HEK293T (cell line): ENCODE measurements at regions not wholly inside any gene's neighbourhood (a gene's known extent, or its start where the extent isn't known, plus 50 kb on each side); places are given as distances from the start of the nearest gene placed in this dataset.

Experiments used
- CTCF ChIA-PET: fragments of 350-600 bp; formaldehyde crosslinking; extraction: SDS; loops from one replicate; lab custom pipeline; 2021; ENCODE audit warnings: antibody characterized with exemption, inconsistent platforms; lab: Yijun Ruan, JAX
- POLR2A ChIA-PET: fragments of 350-600 bp; formaldehyde crosslinking; extraction: SDS; loops from one replicate; lab custom pipeline; 2020; ENCODE audit warnings: antibody characterized with exemption, inconsistent platforms; lab: Yijun Ruan, JAX
- DNase-seq: peaks from one replicate; pipeline ENCODE4 v3.0.0; 2012; ENCODE audit warnings: mixed read lengths; ENCODE audit errors: extremely low spot score
- ARNT ChIP-seq: fragments of 450-650 bp; IDR thresholded peaks from 2 replicates; pipeline ENCODE4 v1.6.1; 2017; ENCODE audit warnings: mild to moderate bottlenecking
- BHLHE40 ChIP-seq: fragments of 450-650 bp; IDR thresholded peaks from 2 replicates; pipeline ENCODE4 v1.6.1; 2016; ENCODE audit warnings: mild to moderate bottlenecking, moderate library complexity, borderline replicate concordance
- CTBP1 ChIP-seq: fragments of 450-650 bp; IDR thresholded peaks from 2 replicates; pipeline ENCODE4 v1.6.1; 2016; ENCODE audit warnings: borderline replicate concordance
- ELF4 ChIP-seq: fragments of 450-650 bp; IDR thresholded peaks from 2 replicates; pipeline ENCODE4 v1.6.1; 2017; ENCODE audit warnings: antibody characterized with exemption
- FOXA1 ChIP-seq: fragments of 450-650 bp; IDR thresholded peaks from 2 replicates; pipeline ENCODE4 v1.6.1; 2016; ENCODE audit warnings: mild to moderate bottlenecking
- FOXK2 ChIP-seq: fragments of 450-650 bp; IDR thresholded peaks from 2 replicates; pipeline ENCODE4 v1.6.1; 2016; ENCODE audit warnings: mild to moderate bottlenecking
- FOXM1 ChIP-seq: fragments of 450-650 bp; IDR thresholded peaks from 2 replicates; pipeline ENCODE4 v1.6.1; 2017; ENCODE audit warnings: mild to moderate bottlenecking, borderline replicate concordance
- HDGF ChIP-seq: fragments of 450-650 bp; IDR thresholded peaks from 2 replicates; pipeline ENCODE4 v1.6.1; 2017; ENCODE audit warnings: antibody characterized with exemption, borderline replicate concordance
- L3MBTL2 ChIP-seq: fragments of 450-650 bp; conservative IDR thresholded peaks from 2 replicates; pipeline ENCODE4 v1.6.1; 2016; ENCODE audit warnings: mild to moderate bottlenecking
- LEF1 ChIP-seq: fragments of 450-650 bp; IDR thresholded peaks from 2 replicates; pipeline ENCODE4 v1.6.1; 2017; ENCODE audit warnings: mild to moderate bottlenecking, borderline replicate concordance
- NFRKB ChIP-seq: fragments of 450-650 bp; IDR thresholded peaks from 2 replicates; pipeline ENCODE4 v1.6.1; 2016; ENCODE audit warnings: mild to moderate bottlenecking, moderate library complexity
- PKNOX1 ChIP-seq: fragments of 450-650 bp; IDR thresholded peaks from 2 replicates; pipeline ENCODE4 v1.6.1; 2016
- SP1 ChIP-seq: fragments of 450-650 bp; IDR thresholded peaks from 2 replicates; pipeline ENCODE4 v1.6.1; 2017
- SUZ12 ChIP-seq: fragments of 450-650 bp; IDR thresholded peaks from 2 replicates; pipeline ENCODE4 v1.6.1; 2016; ENCODE audit warnings: mild to moderate bottlenecking
- TARDBP ChIP-seq: fragments of 450-650 bp; IDR thresholded peaks from 2 replicates; pipeline ENCODE4 v1.6.1; 2016
- ZNF384 ChIP-seq: fragments of 450-650 bp; IDR thresholded peaks from 2 replicates; pipeline ENCODE4 v1.6.1; 2016

GRCh38 chr12:67876305-67876915 lies 112.8 kb upstream of the IFNG-AS1 start:
- ChIA-PET POLR2A (no interaction called here), CTCF (no interaction called here)
- TF ChIP-seq PKNOX1 (no peak), SUZ12 (no peak), ZNF384 (no peak), ELF4 (no peak), NFRKB (no peak), CTBP1 (no peak), SP1 (no peak), LEF1 (no peak), BHLHE40 (no peak), HDGF (no peak)
- no peak for DNase-seq

- ChIA-PET CTCF (no interaction called here), POLR2A (no interaction called here)
- no peak for DNase-seq
- TF ChIP-seq SUZ12 (no peak), FOXM1 (no peak), BHLHE40 (no peak), ARNT (no peak), ZNF384 (no peak), PKNOX1 (no peak)
Observed at GRCh38 chr12:67877727-67878126, 111.5 kb upstream of the IFNG-AS1 start.

- no peak for TF ChIP-seq CTBP1
- no peak for TF ChIP-seq SP1
- no peak for TF ChIP-seq ARNT
- no peak for TF ChIP-seq NFRKB
- TF ChIP-seq ZNF384, result no peak
- no peak for TF ChIP-seq FOXM1
- no peak for TF ChIP-seq PKNOX1
- no peak for TF ChIP-seq L3MBTL2
- no peak for TF ChIP-seq TARDBP
- no peak for TF ChIP-seq BHLHE40
- TF ChIP-seq LEF1, result no peak
- no peak for TF ChIP-seq HDGF
- TF ChIP-seq SUZ12, result no peak
- no peak for TF ChIP-seq ELF4
- TF ChIP-seq FOXK2, result no peak
- TF ChIP-seq FOXA1, result no peak
- ChIA-PET POLR2A (no interaction called here), CTCF (no interaction called here)
- no peak for DNase-seq
Observed at GRCh38 chr12:67879937-67880336, 109.3 kb upstream of the IFNG-AS1 start.

- DNase-seq, result no peak
- CTCF ChIA-PET, result no interaction called here
- POLR2A ChIA-PET, result no interaction called here
- TF ChIP-seq LEF1, result no peak
- no peak for TF ChIP-seq CTBP1
Observed at GRCh38 chr12:67881565-67881964, 107.7 kb upstream of the IFNG-AS1 start.

GRCh38 chr12:67884596-67884995 lies 104.7 kb upstream of the IFNG-AS1 start:
- ChIA-PET POLR2A (no interaction called here), CTCF (no interaction called here)
- no peak for DNase-seq

More at GRCh38 chr12:67884596-67884995, 104.7 kb upstream of the IFNG-AS1 start:
- TF ChIP-seq TARDBP (no peak), FOXK2 (no peak), CTBP1 (no peak), PKNOX1 (no peak), SUZ12 (no peak), FOXM1 (no peak), BHLHE40 (no peak)
